GOT3 (cell line): ENCODE measurements at regions not wholly inside any gene's neighbourhood (a gene's known extent, or its start where the extent isn't known, plus 50 kb on each side); places are given as distances from the start of the nearest gene placed in this dataset.
"Not testable (repeated sequence)": the region's sequence is repeated elsewhere in the genome, so short reads cannot be mapped to it uniquely, and the experiment has no call there.

Experiments
- DNase-seq: peaks from one replicate; lab custom pipeline; 2025; ENCODE audit warnings: mixed read lengths; lab: John Stamatoyannopoulos, UW

DNA sequence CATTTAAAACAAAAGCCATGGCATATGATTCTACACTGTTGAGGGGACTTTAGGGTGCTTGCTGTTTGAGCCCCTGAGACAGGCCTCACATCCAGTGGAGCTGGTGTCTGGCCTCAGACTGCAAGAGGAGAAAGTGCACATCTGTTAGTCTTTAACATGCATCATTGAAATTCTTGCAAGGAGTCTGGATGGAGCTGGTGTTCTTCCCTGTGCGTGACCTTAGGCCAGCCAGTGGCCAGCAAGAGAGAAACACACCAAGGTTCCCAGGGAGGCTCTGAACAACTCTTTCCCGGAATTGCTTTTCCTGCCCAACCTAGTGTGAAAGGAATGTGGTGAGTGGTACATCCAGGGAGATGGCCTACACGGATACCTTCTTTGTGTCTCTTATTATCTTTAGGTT is 282.8 kb upstream of the TNC start:
- no peak for DNase-seq

DNA sequence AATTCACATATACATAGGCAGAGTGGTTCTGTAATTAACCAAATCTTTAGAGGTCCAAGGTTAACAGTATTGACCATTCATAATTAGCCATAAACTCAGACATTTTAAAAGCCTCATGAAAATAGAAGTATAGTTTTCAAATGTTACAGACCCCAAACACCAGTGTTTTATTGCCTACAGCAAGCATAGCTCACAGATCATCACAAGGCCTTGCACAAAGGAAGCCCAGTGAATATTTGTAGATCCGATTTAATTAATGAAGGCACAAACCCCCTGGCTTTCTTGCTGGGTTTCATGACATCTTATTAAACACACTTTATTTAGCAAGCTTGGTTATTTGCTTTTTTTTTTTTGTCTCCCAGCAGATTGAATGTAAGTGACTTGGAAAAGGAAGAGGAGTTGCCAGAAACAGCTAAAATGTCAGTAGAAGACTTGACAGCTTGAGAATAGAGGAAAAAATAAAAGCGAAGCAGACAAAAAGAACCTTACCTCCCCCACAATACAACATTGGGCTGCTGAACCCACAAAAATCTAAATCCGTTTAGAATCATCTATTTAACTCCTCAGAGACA is 283.9 kb upstream of the TNC start:
- DNase-seq, result no peak

DNA sequence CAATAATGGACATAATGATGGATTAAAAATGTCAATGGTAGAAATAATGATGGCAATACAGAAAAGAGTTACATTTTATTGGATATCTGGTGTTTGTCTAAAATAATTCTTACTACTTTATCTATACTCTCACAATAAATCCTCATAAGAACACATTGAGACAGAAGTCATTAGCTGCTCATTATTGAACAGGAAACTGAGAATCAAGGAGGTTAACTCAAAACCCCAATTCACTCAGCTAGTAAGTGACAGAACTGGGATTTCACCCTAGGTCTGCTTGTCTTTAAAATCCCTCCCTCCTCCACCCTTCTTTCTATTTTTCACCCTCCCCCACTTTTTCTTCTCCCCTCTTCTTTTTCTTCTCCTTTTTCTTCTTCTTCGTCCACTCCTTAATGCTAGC is 285.8 kb upstream of the TNC start:
- no peak for DNase-seq

DNA sequence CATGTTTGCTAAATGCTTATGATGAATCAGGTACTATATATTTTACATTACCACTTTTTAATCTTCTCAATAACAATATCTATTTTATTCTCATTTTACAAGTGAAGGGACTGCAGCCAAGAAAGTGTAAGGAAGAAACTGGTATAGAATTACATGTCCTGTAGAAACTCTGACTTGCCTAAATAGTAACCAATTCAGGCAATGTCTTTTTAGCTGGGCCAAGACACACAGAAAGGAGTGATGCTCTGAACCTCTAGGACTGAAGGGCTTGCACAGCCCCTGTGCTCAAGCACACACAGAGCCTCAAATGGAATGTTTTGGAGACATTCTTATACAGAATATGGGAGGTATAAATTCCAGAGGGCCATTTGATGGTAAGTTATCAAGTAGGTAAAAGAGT is 286.4 kb upstream of the TNC start:
- no peak for DNase-seq

DNA sequence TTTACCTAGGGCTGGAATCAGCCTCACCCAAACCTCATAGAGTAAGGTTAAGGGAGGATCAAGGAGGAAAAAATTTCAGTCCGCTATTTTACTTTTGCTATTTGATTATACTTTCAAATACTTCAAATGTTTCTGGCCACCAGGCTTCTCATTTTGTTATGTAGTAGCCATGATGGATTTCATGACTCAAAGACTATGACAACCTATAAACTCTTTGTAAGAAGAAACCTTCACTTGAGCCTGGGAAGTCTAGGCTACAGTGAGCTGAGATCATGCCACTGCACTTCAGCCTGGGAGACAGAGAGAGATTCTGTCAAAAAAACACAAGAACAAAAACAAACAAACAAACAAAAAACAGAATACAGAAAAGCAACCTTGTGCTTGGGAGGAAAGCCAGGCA is 293.6 kb upstream of the TNC start:
- no peak for DNase-seq

DNA sequence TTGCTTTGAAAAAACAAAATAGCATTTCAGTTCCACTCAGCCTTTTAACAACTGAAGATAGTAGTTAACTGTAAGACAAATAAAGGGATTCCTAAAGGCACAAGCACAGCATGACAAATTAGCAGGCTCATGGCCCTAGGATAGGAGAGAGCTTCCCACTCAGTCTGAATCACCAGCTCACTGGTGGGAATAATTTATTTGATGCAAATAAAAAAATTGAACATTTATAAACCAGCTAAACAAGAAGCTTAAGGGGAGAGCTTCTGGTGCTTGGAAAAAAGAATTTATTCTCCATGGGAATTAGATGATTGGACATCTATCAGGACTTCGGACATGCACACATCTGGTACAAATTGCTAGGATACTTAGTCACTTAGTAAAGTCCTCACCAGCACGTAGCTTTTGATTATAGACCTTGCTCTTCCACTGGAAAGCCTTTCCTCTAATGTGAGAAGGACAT is 294.1 kb upstream of the TNC start:
- no peak for DNase-seq

DNA sequence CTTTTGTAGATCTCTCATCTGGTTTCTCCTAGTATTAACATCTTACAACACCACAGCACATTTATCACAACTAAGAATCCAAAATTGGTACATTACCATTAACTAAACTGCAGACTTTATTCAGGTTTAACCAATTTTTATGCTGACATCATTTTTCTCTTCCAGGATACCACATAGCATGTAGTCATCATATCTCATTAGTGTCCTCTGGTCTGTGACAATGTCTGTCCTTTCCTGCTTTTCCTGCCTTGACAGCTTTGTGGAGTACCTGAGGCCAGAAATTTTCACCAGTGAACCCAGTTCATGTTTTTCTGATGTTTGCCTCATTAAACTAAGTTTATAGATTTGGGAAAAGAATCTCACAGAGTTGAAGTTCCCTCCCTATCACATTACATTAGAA is 294.7 kb upstream of the TNC start:
- DNase-seq, result no peak

DNA sequence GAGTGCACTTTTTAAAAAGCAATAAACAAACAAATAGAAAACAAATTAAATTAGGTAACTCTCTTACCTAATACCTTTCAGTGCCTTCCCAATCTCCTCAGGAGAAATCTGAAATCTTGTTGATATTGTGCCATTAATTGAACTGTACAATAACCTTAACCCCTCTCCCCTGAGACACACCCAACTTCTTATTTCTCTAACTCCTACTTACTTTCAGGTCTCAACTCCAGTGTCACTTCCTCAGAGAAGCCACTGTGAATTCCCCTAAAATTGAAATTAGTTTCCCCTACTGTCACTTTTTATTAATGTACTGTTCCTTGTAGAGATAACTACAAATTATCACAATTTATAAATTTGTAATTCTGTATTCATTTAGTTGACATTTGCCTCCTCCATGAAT is 295.3 kb upstream of the TNC start:
- no peak for DNase-seq

DNA sequence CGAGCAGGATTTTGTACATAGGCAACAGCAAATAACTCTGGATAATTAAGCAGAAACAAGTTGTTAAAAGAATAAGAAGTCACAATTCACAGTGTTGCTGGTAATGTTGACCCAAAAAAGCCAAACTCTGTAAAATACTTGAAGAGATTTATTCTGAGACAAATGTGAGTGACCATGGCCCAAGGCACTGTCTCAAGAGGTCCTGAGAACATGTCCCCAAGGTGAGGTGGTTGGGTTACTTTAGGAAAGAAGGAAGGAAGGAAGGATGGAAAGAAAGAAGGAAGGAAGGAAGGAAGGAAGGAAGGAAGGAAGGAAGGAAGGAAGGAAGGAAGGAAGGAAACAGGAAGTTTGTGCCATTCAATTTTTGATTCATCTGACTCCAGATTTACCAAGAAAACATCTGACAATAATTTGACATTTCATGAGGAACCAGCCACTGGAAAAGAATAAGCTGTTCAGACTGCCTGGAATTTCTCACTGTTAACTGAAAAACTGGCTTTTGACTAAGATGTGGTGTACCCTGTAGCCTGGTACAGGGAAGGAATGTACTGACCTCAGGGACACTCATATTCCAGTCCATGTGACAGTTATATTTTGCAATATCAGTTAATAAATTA is 295.9 kb upstream of the TNC start:
- no peak for DNase-seq

DNA sequence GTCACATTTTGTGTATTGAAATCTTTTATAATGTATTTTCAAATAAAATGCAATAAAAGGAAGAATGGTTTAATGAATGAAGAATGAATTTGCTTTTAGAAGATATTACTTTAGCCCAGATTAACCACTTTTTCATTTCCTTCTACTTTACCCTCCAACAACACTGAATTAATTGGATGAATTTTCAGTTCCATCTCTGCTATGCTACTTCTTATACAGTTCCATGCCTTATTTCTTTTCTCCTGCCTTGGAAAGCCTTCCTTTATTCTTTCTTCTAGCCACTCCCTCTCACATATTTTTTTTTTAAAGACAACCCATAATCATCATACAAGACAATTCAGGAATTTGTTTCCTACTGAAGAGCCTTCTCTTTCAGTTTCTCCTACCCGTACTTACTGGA is 296.6 kb upstream of the TNC start:
- no peak for DNase-seq

DNA sequence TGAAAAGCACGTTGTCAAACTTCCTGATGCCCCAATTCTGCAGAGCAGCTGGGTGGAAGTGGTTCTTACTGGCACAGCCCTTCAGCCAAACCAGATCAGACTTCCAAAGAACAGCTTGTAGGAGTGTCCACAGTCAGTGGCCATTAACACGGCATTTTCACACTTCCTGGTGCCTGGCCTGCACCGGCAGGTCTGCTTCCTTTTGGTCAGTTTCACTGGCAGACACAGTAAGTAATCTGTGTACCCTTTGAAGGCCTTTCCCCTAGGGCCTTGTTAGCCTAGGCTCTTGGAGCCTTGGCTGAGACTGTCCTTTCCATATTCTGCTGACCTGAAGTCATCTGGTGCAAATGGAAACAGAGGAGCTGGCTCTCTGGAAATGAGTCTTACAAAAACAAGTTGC is 297.5 kb upstream of the TNC start:
- no peak for DNase-seq

DNA sequence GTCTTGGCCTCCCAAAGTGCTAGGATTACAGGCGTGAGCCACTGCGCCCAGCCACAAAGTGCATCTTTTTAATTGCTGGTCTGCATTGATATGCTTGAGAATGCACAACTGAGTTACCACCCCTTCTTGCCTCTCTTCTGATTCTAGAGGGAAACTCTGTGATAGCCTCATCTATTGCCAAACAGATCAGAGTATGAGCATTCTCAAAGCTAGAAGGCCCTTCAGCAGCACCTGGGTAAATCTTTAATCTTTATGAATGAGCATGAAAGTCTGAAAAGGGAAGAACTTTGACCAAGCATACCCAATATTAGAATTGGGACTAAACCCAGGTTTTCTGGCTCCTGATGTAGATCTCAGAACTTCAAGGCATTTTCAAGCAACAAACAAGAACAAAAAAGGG is 298.3 kb upstream of the TNC start:
- no peak for DNase-seq

DNA sequence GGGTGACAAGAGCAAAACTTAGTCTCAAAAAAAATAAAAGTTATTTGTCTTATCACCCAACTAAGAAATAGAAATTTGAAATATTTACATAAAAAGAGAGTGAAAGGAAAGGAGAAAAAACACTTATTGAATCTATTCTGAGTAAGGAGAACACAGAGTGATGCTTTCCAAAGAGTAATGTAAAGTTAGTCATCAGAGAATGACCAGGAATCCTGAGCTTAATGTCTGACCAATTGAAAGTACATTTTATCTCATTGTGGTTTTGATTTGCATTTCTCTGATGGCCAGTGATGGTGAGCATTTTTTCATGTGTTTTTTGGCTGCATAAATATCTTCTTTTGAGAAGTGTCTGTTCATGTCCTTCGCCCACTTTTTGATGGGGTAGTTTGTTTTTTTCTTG is 300.2 kb upstream of the TNC start:
- not testable (repeated sequence) for DNase-seq

DNA sequence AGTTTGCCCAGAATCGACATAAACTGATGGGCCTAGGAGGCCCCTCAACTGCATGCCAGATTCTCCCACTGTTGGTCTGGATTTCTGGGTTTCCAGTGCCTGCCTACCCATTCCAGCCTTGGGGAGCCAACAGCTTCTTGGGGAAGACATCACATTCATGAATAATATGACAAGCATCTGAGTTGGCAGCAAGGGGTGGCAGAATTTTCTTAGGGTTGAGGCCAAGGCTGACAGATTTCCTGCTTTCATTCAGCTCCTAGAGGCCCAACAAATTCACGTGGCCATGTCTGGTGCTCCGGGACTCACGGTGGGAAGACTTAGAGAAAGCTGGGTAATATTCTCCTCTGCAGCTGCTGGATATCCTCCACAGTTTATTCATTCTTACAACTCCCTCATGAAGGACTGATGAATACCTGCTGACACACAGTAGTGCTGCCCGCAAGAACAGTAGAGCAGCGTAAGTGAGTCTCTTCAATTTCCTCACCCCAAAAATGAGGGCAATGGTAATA is 305.0 kb upstream of the TNC start:
- peak; percentile 1 for DNase-seq

DNA sequence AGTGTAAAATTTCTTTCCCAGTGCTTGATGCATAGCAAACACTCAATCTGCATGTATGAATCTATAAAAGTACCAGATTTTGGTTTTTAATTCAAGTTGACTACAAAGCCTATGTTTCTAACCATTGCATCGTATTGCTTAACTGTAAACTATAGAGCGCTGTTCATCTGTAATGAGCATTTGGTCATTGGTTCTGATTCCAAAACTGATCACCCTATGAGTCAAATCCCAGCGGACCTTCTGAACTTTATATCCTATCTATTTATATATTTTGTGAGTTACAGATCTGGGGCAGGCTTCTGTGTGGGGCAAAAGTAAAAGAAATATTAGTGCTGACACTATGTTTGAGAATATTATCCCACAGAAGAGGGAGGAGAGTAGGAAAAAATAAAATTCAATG is 305.7 kb upstream of the TNC start:
- no peak for DNase-seq

DNA sequence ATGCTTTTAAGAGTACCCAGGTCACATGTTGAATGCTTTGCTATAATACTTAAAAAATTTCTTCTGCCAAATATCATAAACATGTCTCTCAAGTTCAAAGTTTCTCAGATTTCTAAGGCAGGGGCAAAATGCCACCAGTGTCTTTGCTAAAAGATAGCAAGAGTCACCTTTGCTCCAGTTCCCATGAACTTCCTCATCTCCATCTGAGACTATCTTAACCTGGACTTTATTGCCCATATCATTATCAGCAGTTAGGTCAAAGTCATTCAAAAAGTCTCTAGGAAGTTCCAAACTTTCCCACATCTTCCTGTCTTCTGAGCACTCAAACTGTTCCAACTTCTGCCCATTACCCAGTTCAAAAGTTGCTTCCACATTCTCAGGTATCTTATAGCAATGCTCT is 307.6 kb upstream of the TNC start:
- no peak for DNase-seq

DNA sequence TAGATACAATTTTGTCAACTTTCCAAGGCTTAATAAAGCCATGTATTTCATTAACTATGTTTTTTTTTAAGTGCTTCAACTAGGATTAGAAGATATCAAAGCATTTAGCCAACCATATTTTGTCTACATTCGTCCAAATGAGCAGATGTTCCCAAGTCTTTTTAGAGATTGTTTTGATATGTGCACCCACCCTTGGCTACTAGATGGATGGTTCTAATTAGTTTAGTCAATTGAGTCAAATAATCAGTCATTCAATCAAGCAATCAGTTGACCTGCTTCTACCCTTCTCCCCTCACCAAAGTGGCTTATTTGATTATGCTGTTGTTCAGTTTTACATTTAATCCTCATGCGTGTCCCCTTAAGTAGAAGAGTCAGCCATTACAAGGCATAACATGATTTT is 319.5 kb upstream of the TNC start:
- no peak for DNase-seq

DNA sequence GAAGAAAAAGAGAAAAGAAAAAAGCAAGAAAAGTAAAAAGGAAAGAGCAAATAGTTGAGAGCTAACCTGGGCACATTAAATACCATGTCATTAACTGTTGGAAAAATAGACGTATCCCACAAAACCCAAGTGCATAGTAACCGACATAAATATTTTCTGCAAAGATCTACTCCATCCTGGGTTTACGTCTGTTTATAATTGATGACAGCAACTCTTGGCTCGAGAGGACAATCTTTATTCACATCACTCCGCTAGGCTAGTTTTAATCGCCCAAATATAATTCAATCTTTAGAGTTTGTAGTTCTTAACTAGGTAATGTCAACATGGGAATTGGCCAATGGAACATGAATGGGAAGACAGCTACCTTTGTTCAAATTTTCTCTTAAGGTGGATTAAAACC is 321.7 kb upstream of the TNC start:
- DNase-seq, result no peak

DNA sequence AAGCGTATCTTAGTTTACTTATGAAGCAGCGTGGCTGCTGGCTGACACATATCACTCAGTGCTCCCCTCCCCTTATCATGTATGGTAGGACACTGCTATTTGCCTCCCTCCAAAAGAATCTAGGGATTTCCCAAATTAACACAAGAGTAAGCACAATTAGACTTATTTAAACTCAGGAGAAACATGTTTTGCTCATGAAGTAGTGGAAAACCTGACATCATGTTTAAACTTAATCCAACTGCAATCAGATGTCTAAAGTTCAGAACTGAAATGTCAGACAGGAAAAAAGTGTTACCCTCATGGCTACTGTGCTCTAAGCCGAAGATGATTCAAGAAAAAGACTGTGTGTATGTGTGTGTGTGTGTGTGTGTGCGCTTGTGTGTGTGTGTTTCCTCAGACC is 324.1 kb upstream of the TNC start:
- DNase-seq, result no peak

DNA sequence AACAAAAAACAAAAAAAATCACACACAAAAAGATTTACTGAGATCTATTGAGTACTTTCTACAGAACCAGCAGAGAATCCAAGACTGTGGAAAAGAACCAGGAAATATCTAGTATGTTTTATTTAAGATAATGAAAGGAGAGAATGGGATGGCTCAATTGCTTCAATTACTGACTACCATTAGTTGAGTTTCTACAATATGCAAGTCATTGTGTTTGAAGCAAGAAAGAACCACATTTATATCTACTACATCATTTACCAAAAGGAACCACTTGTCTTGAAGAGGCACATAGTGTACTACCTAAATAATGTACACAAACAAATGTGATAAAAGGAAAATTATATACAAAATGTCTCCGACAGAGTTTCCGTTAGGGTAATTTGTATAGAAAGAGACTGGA is 325.9 kb upstream of the TNC start:
- no peak for DNase-seq

DNA sequence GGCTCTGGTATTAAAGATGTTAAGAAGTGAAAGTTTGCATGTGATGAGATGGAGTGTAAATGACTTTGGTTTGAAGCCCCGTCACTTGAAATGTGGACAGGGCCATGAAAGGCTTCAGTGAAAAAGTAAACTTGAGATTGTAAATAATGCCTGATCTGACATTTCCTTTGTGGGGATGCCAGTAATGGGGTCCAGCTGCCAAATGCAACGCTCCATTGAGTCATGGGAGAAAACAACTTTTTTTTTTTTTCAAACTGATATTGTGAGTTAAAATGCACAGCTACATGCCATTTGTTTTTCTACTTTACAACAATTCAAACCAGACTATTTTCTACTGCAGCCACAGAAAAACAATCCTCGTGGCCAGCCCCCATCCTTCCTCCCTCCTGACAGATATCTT is 327.0 kb upstream of the TNC start:
- DNase-seq, result no peak

DNA sequence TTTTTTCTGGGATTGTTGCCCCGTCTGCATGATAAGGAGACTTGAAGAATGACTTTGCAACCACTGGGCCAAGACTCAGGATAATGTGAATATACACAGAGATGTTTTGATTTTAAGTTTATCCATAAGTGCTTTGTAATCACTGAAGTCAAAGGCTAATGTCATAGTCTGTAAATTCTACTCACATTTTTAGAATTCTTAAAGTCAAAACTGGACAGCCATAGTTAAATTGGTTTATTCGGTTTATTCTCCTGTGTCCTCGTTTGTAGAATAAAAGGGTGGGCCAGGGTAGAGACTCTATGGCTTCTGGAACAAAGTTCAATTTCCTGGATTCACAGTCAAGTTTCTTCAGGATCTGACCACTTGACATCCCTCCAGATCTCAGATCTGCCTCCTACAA is 327.7 kb upstream of the TNC start:
- DNase-seq, result no peak

DNA sequence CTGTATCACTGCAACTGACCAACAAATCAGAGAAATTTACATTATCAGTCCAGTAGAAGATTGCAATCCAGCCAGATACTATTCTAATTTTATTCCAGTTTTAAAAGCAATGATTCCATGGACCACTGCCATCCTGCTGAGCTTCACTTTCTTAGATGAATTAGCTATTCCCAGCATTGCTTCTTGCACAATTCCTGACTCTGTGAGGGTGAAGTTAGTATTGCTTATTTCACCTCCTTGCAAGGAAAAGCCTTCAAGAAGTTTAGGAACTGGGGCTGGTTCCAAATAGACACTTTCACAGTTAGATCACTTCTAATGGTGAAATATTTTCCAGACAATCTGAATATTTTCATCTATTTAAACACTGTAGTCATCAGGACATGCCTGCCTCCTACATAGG is 338.6 kb upstream of the TNC start:
- DNase-seq, result no peak

DNA sequence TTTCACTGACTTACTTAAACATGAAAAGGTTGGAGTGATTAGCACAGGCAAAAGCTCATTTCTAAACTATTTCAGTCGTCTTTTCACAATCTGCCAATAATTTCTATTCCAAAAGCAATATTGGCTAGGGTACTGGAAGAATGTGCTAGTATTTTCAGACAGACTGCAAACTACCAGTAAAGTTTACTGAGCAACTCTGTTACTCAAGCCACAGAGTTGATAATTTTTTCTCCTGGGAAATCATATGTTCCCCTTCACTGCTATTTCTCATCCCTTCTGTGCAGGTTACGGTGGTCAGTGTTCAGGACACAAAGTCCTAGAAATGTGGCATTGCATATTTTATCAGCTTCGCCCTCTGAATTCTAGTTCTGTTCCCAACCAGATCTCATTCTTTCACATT is 343.3 kb upstream of the TNC start:
- DNase-seq, result no peak
